Endodermal cell (in vitro differentiated cells): ENCODE measurements at regions not wholly inside any gene's neighbourhood (a gene's known extent, or its start where the extent isn't known, plus 50 kb on each side); places are given as distances from the start of the nearest gene placed in this dataset.

ENCODE experiments used
- DNase-seq: peaks from one replicate; pipeline ENCODE4 v3.0.0-alpha.2; 2017
- H3K27ac ChIP-seq: 2 replicates; pipeline ENCODE4 v1.5.1; 2013; ENCODE audit warnings: mild to moderate bottlenecking, low read depth, low read length, moderate library complexity
- H3K27me3 ChIP-seq: 2 replicates; pipeline ENCODE4 v1.6.1; 2013; ENCODE audit warnings: mild to moderate bottlenecking, low read length, moderate library complexity; ENCODE audit not compliant: insufficient read depth, control insufficient read depth, poor library complexity, severe bottlenecking
- H3K36me3 ChIP-seq: 2 replicates; pipeline ENCODE4 v1.7.0; 2013; ENCODE audit warnings: mild to moderate bottlenecking, low read length, moderate library complexity; ENCODE audit not compliant: control insufficient read depth, insufficient read depth
- H3K4me1 ChIP-seq: one replicate; pipeline ENCODE4 v1.7.0; 2013; ENCODE audit warnings: low read length; ENCODE audit not compliant: control insufficient read depth, insufficient read depth
- H3K4me3 ChIP-seq: 2 replicates; pipeline ENCODE4 v1.5.1; 2013; ENCODE audit warnings: mild to moderate bottlenecking, low read length, moderate library complexity
- H3K9ac ChIP-seq: 2 replicates; pipeline ENCODE4 v1.6.1; 2013; ENCODE audit warnings: mild to moderate bottlenecking, low read length, moderate library complexity; ENCODE audit not compliant: poor library complexity, severe bottlenecking; ENCODE audit errors: extremely low read depth
- H3K9me3 ChIP-seq: 2 replicates; pipeline ENCODE4 v1.6.1; 2013; ENCODE audit warnings: mild to moderate bottlenecking, low read length, moderate library complexity; ENCODE audit not compliant: control insufficient read depth
- H3K27ac Mint-ChIP-seq: 2 replicates; pipeline ENCODE4 v1.8.0; 2020; ENCODE audit warnings: mixed read lengths
- H3K27me3 Mint-ChIP-seq: 2 replicates; pipeline ENCODE4 v1.8.0; 2021; ENCODE audit warnings: mild to moderate bottlenecking, mixed read lengths; ENCODE audit not compliant: insufficient read depth
- H3K36me3 Mint-ChIP-seq: 2 replicates; pipeline ENCODE4 v1.8.0; 2020; ENCODE audit warnings: low read depth, mixed read lengths
- H3K4me1 Mint-ChIP-seq: 2 replicates; pipeline ENCODE4 v1.8.0; 2020; ENCODE audit warnings: mixed read lengths
- H3K4me3 Mint-ChIP-seq: 2 replicates; pipeline ENCODE4 v1.8.0; 2020; ENCODE audit warnings: mild to moderate bottlenecking, moderate library complexity, mixed read lengths
- H3K9me3 Mint-ChIP-seq: 2 replicates; pipeline ENCODE4 v1.8.0; 2020; ENCODE audit warnings: mild to moderate bottlenecking, mixed read lengths
- WGBS, 2 experiments: methylation state at CpG; one replicate each; pipeline versions ENCODE4 v1.1.5 to v1.1.7; 2013; ENCODE audit warnings: missing lambda C conversion rate in 2 of 2, mixed read lengths in 1 of 2; ENCODE audit not compliant: insufficient coverage in 1 of 2, insufficient read length in 1 of 2; 5-methylcytosine and 5-hydroxymethylcytosine counted together
- TF ChIP-seq, protein P1 (sequence below): fragments of 200-600 bp; sonication (generic); conservative IDR thresholded peaks from 2 replicates; pipeline ENCODE4 v1.5.0; 2021; ENCODE audit warnings: antibody characterized with exemption, mild to moderate bottlenecking

DNA sequence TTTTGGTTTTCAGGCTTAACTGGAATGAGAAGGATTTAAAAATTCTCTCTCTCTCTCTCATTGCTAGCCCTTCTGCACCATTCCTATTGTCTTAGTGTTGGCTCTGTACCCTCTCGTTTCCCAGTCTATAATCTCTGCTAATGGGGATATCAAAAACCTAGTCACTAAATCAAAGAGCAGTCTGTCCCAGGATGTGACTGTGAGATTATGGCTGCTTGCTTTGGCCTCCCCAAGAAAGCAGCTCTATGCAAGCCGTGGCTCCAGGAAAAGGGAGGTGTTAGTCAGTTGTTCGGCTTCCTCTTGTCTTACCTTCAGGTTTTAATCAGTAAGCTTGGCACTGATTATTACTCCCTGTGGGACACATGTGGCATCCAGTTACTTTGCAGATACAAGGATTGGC lies 468.8 kb downstream of the USP25 start:
- no peak overlapping the region for H3K4me3 Mint-ChIP-seq
- DNase-seq, result no peak
- Histone ChIP-seq H3K9me3 (peaks cover 17% of the 10 kb centered on the region), H3K4me3 (no peak overlapping the region), H3K9ac (no peak overlapping the region), H3K27me3 (no peaks in the 10 kb centered on the region), H3K4me1 (peaks cover 3% of the 10 kb centered on the region), H3K27ac (no peak overlapping the region), H3K36me3 (no peaks in the 10 kb centered on the region)
- 89 to 93% methylated on average over 2 to 3 of the region's 3 CpGs for WGBS, 2 experiments
- no peaks in the 10 kb centered on the region for H3K27me3 Mint-ChIP-seq
- H3K9me3 Mint-ChIP-seq, result peaks cover 11% of the 10 kb centered on the region
- H3K27ac Mint-ChIP-seq, result no peak overlapping the region
- H3K36me3 Mint-ChIP-seq, result no peaks in the 10 kb centered on the region
- TF ChIP-seq, protein P1, sequence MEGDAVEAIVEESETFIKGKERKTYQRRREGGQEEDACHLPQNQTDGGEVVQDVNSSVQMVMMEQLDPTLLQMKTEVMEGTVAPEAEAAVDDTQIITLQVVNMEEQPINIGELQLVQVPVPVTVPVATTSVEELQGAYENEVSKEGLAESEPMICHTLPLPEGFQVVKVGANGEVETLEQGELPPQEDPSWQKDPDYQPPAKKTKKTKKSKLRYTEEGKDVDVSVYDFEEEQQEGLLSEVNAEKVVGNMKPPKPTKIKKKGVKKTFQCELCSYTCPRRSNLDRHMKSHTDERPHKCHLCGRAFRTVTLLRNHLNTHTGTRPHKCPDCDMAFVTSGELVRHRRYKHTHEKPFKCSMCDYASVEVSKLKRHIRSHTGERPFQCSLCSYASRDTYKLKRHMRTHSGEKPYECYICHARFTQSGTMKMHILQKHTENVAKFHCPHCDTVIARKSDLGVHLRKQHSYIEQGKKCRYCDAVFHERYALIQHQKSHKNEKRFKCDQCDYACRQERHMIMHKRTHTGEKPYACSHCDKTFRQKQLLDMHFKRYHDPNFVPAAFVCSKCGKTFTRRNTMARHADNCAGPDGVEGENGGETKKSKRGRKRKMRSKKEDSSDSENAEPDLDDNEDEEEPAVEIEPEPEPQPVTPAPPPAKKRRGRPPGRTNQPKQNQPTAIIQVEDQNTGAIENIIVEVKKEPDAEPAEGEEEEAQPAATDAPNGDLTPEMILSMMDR, result no peak
- peaks cover 13% of the 10 kb centered on the region for H3K4me1 Mint-ChIP-seq

- TF ChIP-seq, protein P1, result no peak
- peaks cover 17% of the 10 kb centered on the region for H3K9me3 ChIP-seq
- no peak overlapping the region for H3K4me3 ChIP-seq
- H3K27ac ChIP-seq, result no peak overlapping the region
- Mint-ChIP-seq H3K9me3 (peaks cover 11% of the 10 kb centered on the region), H3K36me3 (no peaks in the 10 kb centered on the region), H3K27me3 (no peaks in the 10 kb centered on the region), H3K27ac (no peak overlapping the region), H3K4me1 (peaks cover 6% of the 10 kb centered on the region), H3K4me3 (no peak overlapping the region)
- no peak overlapping the region for H3K9ac ChIP-seq
- H3K4me1 ChIP-seq, result no peaks in the 10 kb centered on the region
- no CpG with 5 or more reads among the region's 1 CpG for WGBS, 2 experiments
- H3K27me3 ChIP-seq, result no peaks in the 10 kb centered on the region
- H3K36me3 ChIP-seq, result no peaks in the 10 kb centered on the region
- DNase-seq, result no peak
These were observed 469.8 kb downstream of the USP25 start for GRCh38 chr21:16199539-16199938.

GRCh38 chr21:16201718-16202117 lies 471.9 kb downstream of the USP25 start:
- H3K9me3 Mint-ChIP-seq, result peaks cover 11% of the 10 kb centered on the region

More at GRCh38 chr21:16201718-16202117, 471.9 kb downstream of the USP25 start:
- no peak overlapping the region for H3K9ac ChIP-seq
- no peaks in the 10 kb centered on the region for H3K4me1 ChIP-seq
- H3K27ac ChIP-seq, result no peak overlapping the region
- TF ChIP-seq, protein P1, result no peak
- no peak for DNase-seq
- no peak overlapping the region for H3K27ac Mint-ChIP-seq
- no peaks in the 10 kb centered on the region for H3K36me3 Mint-ChIP-seq
- H3K36me3 ChIP-seq, result no peaks in the 10 kb centered on the region
- no peaks in the 10 kb centered on the region for H3K4me1 Mint-ChIP-seq
- no peaks in the 10 kb centered on the region for H3K27me3 ChIP-seq
- 100% methylated on average over 1 of the region's 1 CpG; no CpG with 5 or more reads in 1 of the 2 experiments for WGBS, 2 experiments
- H3K27me3 Mint-ChIP-seq, result no peaks in the 10 kb centered on the region
- H3K9me3 ChIP-seq, result peaks cover 17% of the 10 kb centered on the region
- H3K4me3 ChIP-seq, result no peak overlapping the region
- no peak overlapping the region for H3K4me3 Mint-ChIP-seq
